Hepatocyte (in vitro differentiated cells): ENCODE measurements at regions not wholly inside any gene's neighbourhood (a gene's known extent, or its start where the extent isn't known, plus 50 kb on each side); places are given as distances from the start of the nearest gene placed in this dataset.

Experiments used
- DNase-seq: peaks from one replicate; pipeline ENCODE4 v3.0.0-alpha.2; 2016; ENCODE audit warnings: low spot score
- H2AFZ ChIP-seq: fragments of 200-600 bp; sonication (generic); 2 replicates; pipeline ENCODE4 v1.6.0; 2016; ENCODE audit warnings: antibody characterized with exemption, mild to moderate bottlenecking
- H3K27ac ChIP-seq: fragments of 200-600 bp; sonication (generic); 2 replicates; pipeline ENCODE4 v1.5.1; 2016; ENCODE audit warnings: mild to moderate bottlenecking
- H3K27me3 ChIP-seq: fragments of 200-600 bp; sonication (generic); 2 replicates; pipeline ENCODE4 v1.6.1; 2016
- H3K36me3 ChIP-seq: fragments of 200-600 bp; sonication (generic); replicated peaks from 2 replicates; pipeline ENCODE4 v1.5.1; 2016; ENCODE audit warnings: low read depth; ENCODE audit not compliant: insufficient read depth
- H3K4me1 ChIP-seq: fragments of 200-600 bp; sonication (generic); 2 replicates; pipeline ENCODE4 v1.5.1; 2016; ENCODE audit warnings: mild to moderate bottlenecking, moderate library complexity; ENCODE audit not compliant: insufficient read depth
- H3K4me2 ChIP-seq: fragments of 200-600 bp; sonication (generic); 2 replicates; pipeline ENCODE4 v1.6.0; 2016
- H3K4me3 ChIP-seq: fragments of 200-600 bp; sonication (generic); 2 replicates; pipeline ENCODE4 v1.5.1; 2016; ENCODE audit warnings: mild to moderate bottlenecking
- H3K79me2 ChIP-seq: fragments of 200-600 bp; sonication (generic); 2 replicates; pipeline ENCODE4 v1.6.0; 2017; ENCODE audit warnings: mild to moderate bottlenecking
- H3K9me2 ChIP-seq: fragments of 200-600 bp; sonication (generic); replicated peaks from 2 replicates; pipeline ENCODE4 v1.6.0; 2017; ENCODE audit warnings: mild to moderate bottlenecking; ENCODE audit not compliant: insufficient read depth
- H3K9me3 ChIP-seq: fragments of 200-600 bp; sonication (generic); 2 replicates; pipeline ENCODE4 v1.5.1; 2016; ENCODE audit warnings: low read depth, mild to moderate bottlenecking
- H4K20me1 ChIP-seq: fragments of 200-600 bp; sonication (generic); 2 replicates; pipeline ENCODE4 v1.6.0; 2016; ENCODE audit warnings: mild to moderate bottlenecking; ENCODE audit not compliant: insufficient read depth, poor library complexity, severe bottlenecking
- EZH2 ChIP-seq: fragments of 200-600 bp; sonication (generic); IDR thresholded peaks from 2 replicates; pipeline ENCODE4 v1.6.1; 2016; ENCODE audit warnings: antibody characterized with exemption, mild to moderate bottlenecking, borderline replicate concordance
- EZH2phosphoT487 ChIP-seq: fragments of 200-600 bp; sonication (generic); IDR thresholded peaks from one replicate; pipeline ENCODE4 v1.6.1; 2018; ENCODE audit warnings: antibody characterized with exemption, mild to moderate bottlenecking, low read depth, moderate library complexity; ENCODE audit not compliant: unreplicated experiment, severe bottlenecking
- WGBS: methylation state at CpG from one replicate; pipeline ENCODE4 v1.1.6; 2016; ENCODE audit warnings: low lambda C conversion rate; ENCODE audit errors: missing lambda C conversion rate; 5-methylcytosine and 5-hydroxymethylcytosine counted together
- TF ChIP-seq, protein P1 (sequence below): fragments of 200-600 bp; sonication (generic); IDR thresholded peaks from 2 replicates; pipeline ENCODE4 v1.5.1; 2016; ENCODE audit warnings: antibody characterized with exemption, mild to moderate bottlenecking; ENCODE audit not compliant: poor library complexity

DNA sequence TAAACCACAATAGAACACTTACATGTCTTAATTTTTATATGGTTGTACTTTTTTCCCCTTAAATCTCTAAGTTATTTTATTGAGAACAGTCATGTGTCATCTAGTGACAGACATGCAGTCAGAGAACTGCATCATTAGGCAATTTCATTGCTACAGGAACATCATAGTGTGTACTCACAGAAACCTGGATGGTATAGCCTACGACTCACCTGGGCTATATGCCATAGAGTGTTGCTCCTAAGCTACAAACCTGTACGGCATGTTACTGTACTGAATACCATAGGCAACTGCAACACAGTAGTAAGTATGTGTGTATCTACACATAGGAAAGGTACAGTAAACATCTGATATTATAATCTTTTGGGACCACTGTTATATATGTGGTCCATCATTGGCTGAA is 557.6 kb downstream of the PRKD1 start:
- no peaks in the 10 kb centered on the region for H3K79me2 ChIP-seq
- WGBS: 75% methylated on average over 2 of the region's 2 CpGs
- H3K9me2 ChIP-seq: no peaks in the 10 kb centered on the region
- H3K9me3 ChIP-seq: no peaks in the 10 kb centered on the region
- H3K4me3 ChIP-seq: no peak overlapping the region
- no peaks in the 10 kb centered on the region for H3K36me3 ChIP-seq
- no peak overlapping the region for H2AFZ ChIP-seq
- H3K4me1 ChIP-seq: no peaks in the 10 kb centered on the region
- no peak for DNase-seq
- no peaks in the 10 kb centered on the region for H4K20me1 ChIP-seq
- H3K27ac ChIP-seq: no peak overlapping the region
- H3K27me3 ChIP-seq: no peaks in the 10 kb centered on the region
- TF ChIP-seq, protein P1, sequence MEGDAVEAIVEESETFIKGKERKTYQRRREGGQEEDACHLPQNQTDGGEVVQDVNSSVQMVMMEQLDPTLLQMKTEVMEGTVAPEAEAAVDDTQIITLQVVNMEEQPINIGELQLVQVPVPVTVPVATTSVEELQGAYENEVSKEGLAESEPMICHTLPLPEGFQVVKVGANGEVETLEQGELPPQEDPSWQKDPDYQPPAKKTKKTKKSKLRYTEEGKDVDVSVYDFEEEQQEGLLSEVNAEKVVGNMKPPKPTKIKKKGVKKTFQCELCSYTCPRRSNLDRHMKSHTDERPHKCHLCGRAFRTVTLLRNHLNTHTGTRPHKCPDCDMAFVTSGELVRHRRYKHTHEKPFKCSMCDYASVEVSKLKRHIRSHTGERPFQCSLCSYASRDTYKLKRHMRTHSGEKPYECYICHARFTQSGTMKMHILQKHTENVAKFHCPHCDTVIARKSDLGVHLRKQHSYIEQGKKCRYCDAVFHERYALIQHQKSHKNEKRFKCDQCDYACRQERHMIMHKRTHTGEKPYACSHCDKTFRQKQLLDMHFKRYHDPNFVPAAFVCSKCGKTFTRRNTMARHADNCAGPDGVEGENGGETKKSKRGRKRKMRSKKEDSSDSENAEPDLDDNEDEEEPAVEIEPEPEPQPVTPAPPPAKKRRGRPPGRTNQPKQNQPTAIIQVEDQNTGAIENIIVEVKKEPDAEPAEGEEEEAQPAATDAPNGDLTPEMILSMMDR: no peak
- TF ChIP-seq EZH2phosphoT487: no peak
- TF ChIP-seq EZH2: no peak
- no peak overlapping the region for H3K4me2 ChIP-seq

DNA sequence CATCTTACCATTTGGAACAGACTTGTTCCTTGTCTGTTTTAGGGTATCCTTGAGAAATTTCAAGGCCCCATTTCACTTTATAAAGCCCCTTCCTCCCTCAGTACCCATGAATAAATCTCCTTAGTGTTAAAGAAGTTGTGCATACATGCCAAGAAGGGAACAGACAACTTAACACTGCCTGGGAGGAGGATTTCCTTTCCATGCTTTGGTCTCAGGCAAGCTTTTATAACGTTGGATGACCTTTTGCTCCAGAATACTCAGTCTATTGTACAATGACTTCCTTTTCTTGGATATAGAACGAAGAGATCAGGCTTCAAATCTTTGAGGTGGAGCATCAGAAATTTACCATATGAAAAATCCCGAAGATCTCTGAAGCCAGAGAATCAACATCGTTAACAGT is 551.4 kb downstream of the PRKD1 start:
- TF ChIP-seq EZH2: no peak
- no peak for TF ChIP-seq EZH2phosphoT487
- TF ChIP-seq, protein P1: no peak
- Histone ChIP-seq H3K36me3 (no peaks in the 10 kb centered on the region), H2AFZ (no peak overlapping the region), H3K4me3 (no peak overlapping the region), H3K27me3 (no peaks in the 10 kb centered on the region), H3K4me1 (no peaks in the 10 kb centered on the region), H3K9me2 (no peaks in the 10 kb centered on the region), H3K4me2 (no peak overlapping the region), H3K27ac (no peak overlapping the region), H3K9me3 (no peaks in the 10 kb centered on the region), H4K20me1 (no peaks in the 10 kb centered on the region), H3K79me2 (no peaks in the 10 kb centered on the region)
- no peak for DNase-seq
- 62% methylated on average over 4 of the region's 4 CpGs for WGBS

DNA sequence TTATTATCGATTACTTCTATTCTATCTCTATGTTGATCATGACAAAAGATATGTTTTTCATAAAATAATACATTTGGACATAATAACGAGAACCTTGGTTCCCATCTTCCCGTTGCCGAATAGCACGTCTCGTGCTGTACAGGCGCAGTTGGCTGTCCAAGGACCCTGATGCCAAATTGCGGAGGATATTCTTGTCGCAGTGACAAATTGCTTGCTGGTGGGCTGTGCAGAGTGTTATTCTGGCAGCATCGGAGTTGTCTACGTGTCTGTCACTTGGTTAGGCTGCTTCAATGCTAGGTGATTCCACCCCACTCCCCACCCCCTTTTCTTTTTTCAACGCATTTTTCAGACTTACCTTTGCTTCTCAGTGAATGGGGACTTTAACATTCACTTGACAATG is 546.8 kb downstream of the PRKD1 start:
- Histone ChIP-seq H3K4me2 (no peak overlapping the region), H3K4me3 (no peak overlapping the region), H3K27me3 (no peaks in the 10 kb centered on the region), H3K9me3 (no peaks in the 10 kb centered on the region), H3K79me2 (no peaks in the 10 kb centered on the region), H2AFZ (no peak overlapping the region), H4K20me1 (no peaks in the 10 kb centered on the region), H3K36me3 (no peaks in the 10 kb centered on the region), H3K27ac (no peak overlapping the region), H3K4me1 (no peaks in the 10 kb centered on the region), H3K9me2 (no peaks in the 10 kb centered on the region)
- no peak for DNase-seq
- WGBS: 91% methylated on average over 12 of the region's 12 CpGs
- TF ChIP-seq, protein P1: no peak
- TF ChIP-seq EZH2: no peak
- TF ChIP-seq EZH2phosphoT487: no peak

DNA sequence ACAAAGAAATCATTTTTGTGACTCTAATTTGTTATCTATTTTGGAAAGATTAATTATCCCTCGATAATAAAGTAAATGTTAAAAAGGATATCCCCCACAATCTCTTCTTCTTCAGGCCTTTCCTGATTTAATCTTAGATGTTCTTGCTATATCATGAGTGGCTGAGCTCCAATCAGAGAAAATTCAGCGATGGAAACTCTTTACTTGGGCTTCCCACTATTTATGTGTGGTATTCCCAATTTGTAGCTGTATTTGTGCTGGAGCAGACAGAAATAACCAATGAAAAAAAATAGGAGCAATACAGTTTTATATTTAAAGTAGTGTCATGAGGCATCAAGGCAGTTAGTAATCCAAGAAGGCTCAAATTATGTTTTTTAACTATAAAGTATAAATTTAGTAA is 539.1 kb downstream of the PRKD1 start:
- no peak overlapping the region for H3K27ac ChIP-seq
- H2AFZ ChIP-seq: no peak overlapping the region
- no peaks in the 10 kb centered on the region for H3K9me2 ChIP-seq
- no peaks in the 10 kb centered on the region for H4K20me1 ChIP-seq
- no peak for DNase-seq
- no peak overlapping the region for H3K4me2 ChIP-seq
- no peaks in the 10 kb centered on the region for H3K4me1 ChIP-seq
- WGBS: 83% methylated on average over 2 of the region's 2 CpGs
- H3K36me3 ChIP-seq: no peaks in the 10 kb centered on the region
- no peaks in the 10 kb centered on the region for H3K27me3 ChIP-seq
- no peak overlapping the region for H3K4me3 ChIP-seq
- no peaks in the 10 kb centered on the region for H3K79me2 ChIP-seq
- TF ChIP-seq EZH2: no peak
- TF ChIP-seq, protein P1: no peak
- TF ChIP-seq EZH2phosphoT487: no peak
- H3K9me3 ChIP-seq: no peaks in the 10 kb centered on the region
